HG03469 (cell line): ENCODE measurements at regions not wholly inside any gene's neighbourhood (a gene's known extent, or its start where the extent isn't known, plus 50 kb on each side); places are given as distances from the start of the nearest gene placed in this dataset.
"Not testable (repeated sequence)": the region's sequence is repeated elsewhere in the genome, so short reads cannot be mapped to it uniquely, and the experiment has no call there.

Experiments
- ATAC-seq: cut with Tn5 transposase; IDR thresholded peaks from one replicate; pipeline ENCODE4 v1.9.1; 2021; ENCODE audit warnings: mild to moderate bottlenecking, moderate library complexity, moderate number of reproducible peaks; ENCODE audit not compliant: unreplicated experiment

- no peak for ATAC-seq
Measured at GRCh38 chr4:114284629-114285028, 305.2 kb upstream of the ARSJ start.

GRCh38 chr4:114286262-114286810 is 306.9 kb upstream of the ARSJ start:
- no peak for ATAC-seq

- no peak for ATAC-seq
Measured at GRCh38 chr4:114287079-114287696, 307.7 kb upstream of the ARSJ start.

- ATAC-seq, result no peak
Measured at GRCh38 chr4:114296126-114296525, 302.5 kb upstream of the UGT8 start.

GRCh38 chr4:114302472-114302871 is 296.1 kb upstream of the UGT8 start:
- no peak for ATAC-seq

GRCh38 chr4:114304046-114304445 is 294.6 kb upstream of the UGT8 start:
- ATAC-seq, result no peak

- ATAC-seq, result no peak
Measured at GRCh38 chr4:114304567-114304966, 294.0 kb upstream of the UGT8 start.

- ATAC-seq, result no peak
Measured at GRCh38 chr4:114306946-114307345, 291.7 kb upstream of the UGT8 start.

GRCh38 chr4:114310296-114310925 is 288.2 kb upstream of the UGT8 start:
- ATAC-seq, result no peak

- no peak for ATAC-seq
Measured at GRCh38 chr4:114311787-114312186, 286.8 kb upstream of the UGT8 start.

- no peak for ATAC-seq
Measured at GRCh38 chr4:114312338-114312737, 286.3 kb upstream of the UGT8 start.

GRCh38 chr4:114316789-114317188 is 281.8 kb upstream of the UGT8 start:
- no peak for ATAC-seq

GRCh38 chr4:114317564-114317963 is 281.0 kb upstream of the UGT8 start:
- ATAC-seq, result no peak

- no peak for ATAC-seq
Measured at GRCh38 chr4:114318309-114318708, 280.3 kb upstream of the UGT8 start.

GRCh38 chr4:114320126-114320525 is 278.5 kb upstream of the UGT8 start:
- no peak for ATAC-seq

GRCh38 chr4:114321366-114321765 is 277.2 kb upstream of the UGT8 start:
- no peak for ATAC-seq

- ATAC-seq, result no peak
Measured at GRCh38 chr4:114323841-114324240, 274.8 kb upstream of the UGT8 start.

- ATAC-seq, result no peak
Measured at GRCh38 chr4:114326358-114326757, 272.2 kb upstream of the UGT8 start.

- ATAC-seq, result no peak
Measured at GRCh38 chr4:114332119-114332518, 266.5 kb upstream of the UGT8 start.

- ATAC-seq, result not testable (repeated sequence)
Measured at GRCh38 chr4:114334363-114334762, 264.2 kb upstream of the UGT8 start.

GRCh38 chr4:114334884-114335330 is 263.7 kb upstream of the UGT8 start:
- no peak for ATAC-seq

- no peak for ATAC-seq
Measured at GRCh38 chr4:114335339-114335738, 263.3 kb upstream of the UGT8 start.
